ENCODE measurements at regions not wholly inside any gene's neighbourhood (a gene's known extent, or its start where the extent isn't known, plus 50 kb on each side); places are given as distances from the start of the nearest gene placed in this dataset.

- TF ChIP-seq POLR2AphosphoS5 (IDR thresholded peaks at IDR 0.05; ENCODE audit: low read depth, low read length): no peak
- TF ChIP-seq EZH2 (IDR thresholded peaks at IDR 0.05): no peak
- TF ChIP-seq POLR2A (IDR thresholded peaks at IDR 0.05; ENCODE audit: borderline replicate concordance, extremely low read depth, insufficient read depth, insufficient read length): no peak
- TF ChIP-seq, protein P1, sequence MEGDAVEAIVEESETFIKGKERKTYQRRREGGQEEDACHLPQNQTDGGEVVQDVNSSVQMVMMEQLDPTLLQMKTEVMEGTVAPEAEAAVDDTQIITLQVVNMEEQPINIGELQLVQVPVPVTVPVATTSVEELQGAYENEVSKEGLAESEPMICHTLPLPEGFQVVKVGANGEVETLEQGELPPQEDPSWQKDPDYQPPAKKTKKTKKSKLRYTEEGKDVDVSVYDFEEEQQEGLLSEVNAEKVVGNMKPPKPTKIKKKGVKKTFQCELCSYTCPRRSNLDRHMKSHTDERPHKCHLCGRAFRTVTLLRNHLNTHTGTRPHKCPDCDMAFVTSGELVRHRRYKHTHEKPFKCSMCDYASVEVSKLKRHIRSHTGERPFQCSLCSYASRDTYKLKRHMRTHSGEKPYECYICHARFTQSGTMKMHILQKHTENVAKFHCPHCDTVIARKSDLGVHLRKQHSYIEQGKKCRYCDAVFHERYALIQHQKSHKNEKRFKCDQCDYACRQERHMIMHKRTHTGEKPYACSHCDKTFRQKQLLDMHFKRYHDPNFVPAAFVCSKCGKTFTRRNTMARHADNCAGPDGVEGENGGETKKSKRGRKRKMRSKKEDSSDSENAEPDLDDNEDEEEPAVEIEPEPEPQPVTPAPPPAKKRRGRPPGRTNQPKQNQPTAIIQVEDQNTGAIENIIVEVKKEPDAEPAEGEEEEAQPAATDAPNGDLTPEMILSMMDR (IDR thresholded peaks at IDR 0.05 in 2 of 3, conservative IDR thresholded peaks at IDR 0.05 in 1 of 3; ENCODE audit: borderline replicate concordance in 1 of 3, insufficient read depth in 1 of 3, low read depth in 2 of 3, low read length in 2 of 3): no peak
- TF ChIP-seq YY1 (IDR thresholded peaks at IDR 0.05; ENCODE audit: extremely low read depth, insufficient replicate concordance, low read depth, low read length): no peak
- no peak for TF ChIP-seq SRF (IDR thresholded peaks at IDR 0.05; ENCODE audit: low read depth)
Observed at GRCh38 chr14:101352567-101352966, 208.7 kb upstream of the DIO3 start.
